Stomach smooth muscle (tissue), 2 donors: ENCODE measurements at regions not wholly inside any gene's neighbourhood (a gene's known extent, or its start where the extent isn't known, plus 50 kb on each side); places are given as distances from the start of the nearest gene placed in this dataset.

Experiments used
- H3K27ac ChIP-seq: one replicate; pipeline ENCODE4 v1.7.0; 2013; ENCODE audit warnings: mild to moderate bottlenecking, low read length, inconsistent platforms
- H3K27me3 ChIP-seq, 2 donors: one replicate each; pipeline ENCODE4 v1.7.0; 2013; ENCODE audit warnings: low read length in 2 of 2; ENCODE audit not compliant: insufficient read depth in 2 of 2, control insufficient read depth in 1 of 2
- H3K36me3 ChIP-seq, 2 donors: one replicate each; pipeline ENCODE4 v1.7.0; 2013; ENCODE audit warnings: low read length in 2 of 2; ENCODE audit not compliant: control insufficient read depth in 2 of 2, insufficient read depth in 2 of 2
- H3K4me1 ChIP-seq: one replicate; pipeline ENCODE4 v1.7.0; 2013; ENCODE audit warnings: low read length; ENCODE audit not compliant: control insufficient read depth, insufficient read depth
- H3K4me3 ChIP-seq, 2 donors: one replicate each; pipeline ENCODE4 v1.7.0; 2013; ENCODE audit warnings: low read length in 2 of 2
- H3K9ac ChIP-seq, 2 donors: one replicate each; pipeline ENCODE4 v1.7.0; 2013; ENCODE audit warnings: low read length in 2 of 2, mild to moderate bottlenecking in 1 of 2
- H3K9me3 ChIP-seq, 2 donors: one replicate each; pipeline ENCODE4 v1.7.0; 2013; ENCODE audit warnings: low read length in 2 of 2; ENCODE audit not compliant: control insufficient read depth in 2 of 2
- donor health status: healthy.
- donor health status: Pancreatic carcinoma.

DNA sequence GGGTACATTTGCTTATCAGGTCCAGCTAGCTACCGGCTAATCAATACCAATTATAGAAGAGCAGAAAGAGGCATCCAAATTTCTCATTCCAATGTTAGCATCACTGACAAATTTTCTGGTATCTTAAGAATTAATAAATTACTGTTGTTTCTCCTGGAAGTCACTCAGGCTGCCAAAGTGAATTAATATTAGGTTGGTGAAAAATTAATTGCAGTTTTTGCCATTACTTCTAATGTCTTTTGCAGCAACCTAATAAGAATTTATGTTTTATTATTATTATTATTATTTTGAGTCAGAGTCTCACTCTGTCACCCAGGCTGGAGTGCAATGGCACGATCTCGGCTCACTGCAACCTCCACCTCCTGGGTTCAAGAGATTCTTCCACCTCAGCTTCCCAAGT, 979.9 kb downstream of the TYW1 start:
- no peak overlapping the region for H3K27ac ChIP-seq
- no peaks in the 10 kb centered on the region for H3K27me3 ChIP-seq
- H3K9me3 ChIP-seq, result peaks cover 3 to 4% of the 10 kb centered on the region in 2 donors
- H3K36me3 ChIP-seq, result no peaks in the 10 kb centered on the region
- H3K9ac ChIP-seq, result no peak overlapping the region
- no peak overlapping the region for H3K4me3 ChIP-seq
- no peaks in the 10 kb centered on the region for H3K4me1 ChIP-seq

DNA sequence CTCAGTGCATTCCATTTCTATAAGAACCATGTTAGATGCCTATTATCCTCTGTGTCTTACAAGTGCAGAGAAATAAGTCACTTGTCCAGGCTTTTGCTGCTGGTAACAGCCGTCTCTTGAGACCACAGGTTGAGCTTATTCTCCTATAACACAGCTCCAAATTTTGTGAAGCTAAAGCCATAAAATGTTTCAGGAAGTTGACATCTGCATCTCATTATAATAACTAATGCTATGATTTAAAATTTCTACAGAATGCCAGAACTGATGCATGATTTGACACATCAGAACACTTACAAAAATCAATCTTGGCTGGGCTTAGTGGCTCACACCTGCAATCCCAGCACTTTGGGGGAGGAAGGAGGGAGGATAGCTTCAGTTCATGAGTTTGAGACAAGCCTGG, 986.9 kb downstream of the TYW1 start:
- H3K27ac ChIP-seq, result no peak overlapping the region
- no peaks in the 10 kb centered on the region for H3K36me3 ChIP-seq
- H3K4me1 ChIP-seq, result no peaks in the 10 kb centered on the region
- H3K9ac ChIP-seq, result no peak overlapping the region
- no peaks in the 10 kb centered on the region for H3K27me3 ChIP-seq
- H3K4me3 ChIP-seq, result no peak overlapping the region
- peaks cover 4 to 8% of the 10 kb centered on the region in 2 donors for H3K9me3 ChIP-seq

DNA sequence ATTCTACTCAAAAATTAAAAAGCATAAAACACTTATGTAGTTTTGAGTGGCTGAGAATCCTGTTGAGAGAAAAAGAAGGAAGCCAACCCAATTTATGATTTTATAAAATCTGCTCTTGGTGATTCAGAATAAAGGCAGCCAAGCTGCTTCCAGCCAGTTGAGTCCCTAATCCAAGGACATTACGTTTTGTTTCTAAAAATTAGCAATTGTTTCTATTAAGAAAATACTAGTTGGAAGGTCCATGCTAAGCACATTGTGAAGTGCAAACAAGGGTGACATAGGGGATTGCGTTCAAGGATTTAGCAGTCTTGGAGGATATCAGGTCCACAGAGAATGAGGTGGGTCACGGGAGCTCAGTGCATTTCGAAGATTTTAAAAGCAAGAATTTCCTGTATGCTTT, 987.7 kb downstream of the TYW1 start:
- Histone ChIP-seq H3K36me3 (no peaks in the 10 kb centered on the region), H3K9me3 (peaks cover 4 to 6% of the 10 kb centered on the region in 2 donors), H3K27ac (no peak overlapping the region), H3K4me3 (no peak overlapping the region), H3K4me1 (no peaks in the 10 kb centered on the region), H3K27me3 (no peaks in the 10 kb centered on the region), H3K9ac (no peak overlapping the region)

DNA sequence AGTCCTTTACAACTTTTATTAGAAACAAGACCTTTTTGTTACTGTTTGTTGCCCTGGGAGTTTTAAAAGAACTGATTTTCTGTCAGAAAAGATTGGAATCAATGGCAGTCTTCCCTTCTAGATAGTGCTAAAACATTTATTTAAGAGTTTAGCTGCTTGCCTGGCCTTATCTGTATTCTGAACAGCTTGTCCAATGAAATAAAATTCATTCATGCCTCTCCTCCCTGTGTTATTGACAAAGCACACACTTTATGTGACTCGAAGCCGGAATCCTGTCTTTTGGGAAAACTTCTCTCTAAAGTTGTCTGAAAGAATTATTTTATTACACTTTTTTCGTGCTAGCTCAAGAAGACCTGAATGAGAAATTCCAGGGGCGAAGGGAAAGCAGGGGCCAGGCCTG, 992.5 kb downstream of the TYW1 start:
- Histone ChIP-seq H3K27me3 (no peaks in the 10 kb centered on the region), H3K27ac (no peak overlapping the region), H3K9me3 (no peaks in the 10 kb centered on the region), H3K4me1 (no peaks in the 10 kb centered on the region), H3K36me3 (no peaks in the 10 kb centered on the region), H3K9ac (no peak overlapping the region), H3K4me3 (no peak overlapping the region)

DNA sequence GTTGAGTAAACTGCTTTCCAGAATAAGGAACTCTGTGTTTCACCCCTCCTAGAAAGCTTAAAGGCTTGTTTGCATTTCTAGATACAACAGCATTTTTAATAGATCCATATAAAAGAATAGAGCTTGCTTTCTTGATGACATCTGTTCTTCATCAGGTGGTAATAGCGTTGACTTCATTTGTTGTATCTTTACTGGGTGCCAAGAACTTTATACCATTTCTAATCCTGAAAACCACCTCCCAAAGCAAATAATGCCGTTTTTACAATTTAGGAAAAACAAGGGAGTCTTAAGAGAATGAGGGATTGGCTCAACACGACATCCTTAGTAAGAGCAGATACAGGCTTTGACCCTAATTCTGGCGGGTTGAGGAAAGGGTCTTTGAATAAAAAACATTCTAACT, 993.4 kb downstream of the TYW1 start:
- H3K27ac ChIP-seq, result no peak overlapping the region
- no peaks in the 10 kb centered on the region for H3K9me3 ChIP-seq
- no peak overlapping the region for H3K9ac ChIP-seq
- H3K27me3 ChIP-seq, result no peaks in the 10 kb centered on the region
- H3K4me1 ChIP-seq, result no peaks in the 10 kb centered on the region
- H3K4me3 ChIP-seq, result no peak overlapping the region
- H3K36me3 ChIP-seq, result no peaks in the 10 kb centered on the region

DNA sequence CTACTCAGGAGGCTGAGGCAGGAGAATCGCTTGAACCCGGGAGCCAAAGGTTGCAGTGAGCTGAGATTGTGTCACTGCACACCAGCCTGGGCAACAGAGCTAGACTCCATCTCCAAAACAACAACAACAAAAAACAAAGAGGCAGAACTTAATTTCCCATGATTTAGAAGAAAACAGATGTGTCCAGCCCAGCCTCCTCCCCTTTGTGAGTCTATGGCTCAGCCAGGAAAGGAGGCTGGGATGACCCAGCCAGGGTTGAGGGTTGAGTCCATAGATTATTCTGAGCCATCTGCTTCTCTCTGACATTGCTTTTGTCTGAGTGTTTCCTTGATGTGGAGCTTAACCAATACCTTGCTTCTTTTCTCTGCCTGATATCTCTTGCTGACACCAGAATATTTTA, 994.1 kb downstream of the TYW1 start:
- H3K9me3 ChIP-seq, result no peaks in the 10 kb centered on the region
- H3K4me3 ChIP-seq, result no peak overlapping the region
- no peak overlapping the region for H3K27ac ChIP-seq
- no peak overlapping the region for H3K9ac ChIP-seq
- H3K4me1 ChIP-seq, result no peaks in the 10 kb centered on the region
- H3K27me3 ChIP-seq, result no peaks in the 10 kb centered on the region
- no peaks in the 10 kb centered on the region for H3K36me3 ChIP-seq

DNA sequence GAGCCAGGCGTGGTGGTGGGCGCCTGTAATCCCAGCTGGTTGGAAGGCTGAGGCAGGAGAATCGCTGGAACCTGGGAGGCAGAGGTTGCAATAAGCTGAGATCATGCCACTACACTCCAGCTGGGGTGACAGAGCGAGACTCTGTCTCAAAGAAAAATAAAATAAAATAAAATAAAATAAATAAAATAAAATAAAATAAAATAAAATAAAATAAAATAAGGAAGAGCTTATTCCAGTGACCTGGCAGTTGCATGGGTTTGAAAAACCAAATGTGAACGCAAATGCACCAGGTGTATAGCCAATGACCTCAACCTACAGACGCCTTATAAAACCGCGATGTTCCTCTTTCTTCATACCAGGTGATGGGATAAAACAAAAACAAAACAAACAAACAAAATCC, 995.7 kb downstream of the TYW1 start:
- H3K36me3 ChIP-seq, result no peaks in the 10 kb centered on the region
- no peaks in the 10 kb centered on the region for H3K9me3 ChIP-seq
- H3K4me3 ChIP-seq, result no peak overlapping the region
- H3K9ac ChIP-seq, result no peak overlapping the region
- no peaks in the 10 kb centered on the region for H3K4me1 ChIP-seq
- H3K27me3 ChIP-seq, result no peaks in the 10 kb centered on the region
- H3K27ac ChIP-seq, result no peak overlapping the region

DNA sequence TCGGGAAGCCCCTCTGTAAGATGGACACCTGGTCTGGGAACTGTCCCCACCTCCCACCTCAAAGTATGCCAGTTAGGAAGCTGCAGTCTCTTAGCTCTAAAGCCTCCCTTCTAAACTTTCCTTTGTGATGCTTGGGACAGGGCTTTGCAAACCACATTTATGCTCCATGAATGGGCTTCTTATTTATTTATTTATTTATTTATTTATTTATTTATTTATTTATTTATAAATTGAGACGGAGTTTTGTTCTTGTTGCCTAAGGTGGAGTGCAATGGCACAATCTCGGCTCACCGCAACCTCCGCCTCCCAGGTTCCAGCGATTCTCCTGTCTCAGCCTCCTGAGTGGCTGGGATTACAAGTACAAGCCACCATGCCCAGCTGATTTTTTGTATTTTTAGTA, 1009.4 kb downstream of the TYW1 start:
- Histone ChIP-seq H3K27me3 (no peaks in the 10 kb centered on the region), H3K4me3 (no peak overlapping the region), H3K4me1 (no peaks in the 10 kb centered on the region), H3K36me3 (no peaks in the 10 kb centered on the region), H3K27ac (no peak overlapping the region), H3K9me3 (peaks cover 0 to 3% of the 10 kb centered on the region in 2 donors), H3K9ac (no peak overlapping the region)

DNA sequence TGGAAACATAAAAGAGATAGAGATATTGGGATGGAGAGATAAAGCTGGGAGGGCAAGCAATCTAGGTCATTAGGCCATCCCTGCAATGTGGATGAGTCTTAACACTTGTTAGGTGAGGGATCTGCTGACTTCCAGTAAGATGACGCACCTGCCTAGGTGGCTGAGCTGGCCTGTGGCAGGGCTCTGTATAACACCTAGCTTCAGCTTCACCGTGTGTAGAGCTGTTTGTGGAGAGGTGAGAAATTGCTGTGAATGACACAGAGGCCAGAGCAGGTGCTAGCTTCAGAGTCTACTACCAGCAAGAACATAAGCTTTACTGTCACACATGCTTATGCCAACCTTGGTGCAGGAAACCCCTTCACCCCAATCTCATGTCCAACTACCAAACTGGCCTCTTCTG, 1010.0 kb downstream of the TYW1 start:
- no peak overlapping the region for H3K9ac ChIP-seq
- no peaks in the 10 kb centered on the region for H3K4me1 ChIP-seq
- H3K36me3 ChIP-seq, result no peaks in the 10 kb centered on the region
- no peak overlapping the region for H3K27ac ChIP-seq
- H3K27me3 ChIP-seq, result no peaks in the 10 kb centered on the region
- H3K4me3 ChIP-seq, result no peak overlapping the region
- peaks cover 0 to 3% of the 10 kb centered on the region in 2 donors for H3K9me3 ChIP-seq

DNA sequence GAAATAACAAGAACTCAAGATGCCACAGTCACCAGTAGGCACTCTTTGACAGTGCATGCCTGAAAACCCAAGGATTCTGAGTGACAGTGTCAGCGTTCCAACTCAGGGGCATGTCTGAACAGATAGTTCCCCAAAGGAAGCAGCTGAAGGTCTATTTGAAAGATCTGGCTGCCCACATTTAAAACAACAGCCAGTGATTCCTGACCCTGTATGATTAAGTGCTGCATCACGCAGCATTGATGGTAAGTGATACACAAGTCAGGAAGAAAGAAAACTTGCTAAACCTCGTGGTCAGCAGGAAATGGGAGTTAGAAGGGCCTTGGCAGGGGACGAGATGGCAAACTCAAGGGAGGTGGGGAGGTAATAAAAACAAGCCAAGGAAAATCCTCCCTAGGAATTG, 1013.1 kb downstream of the TYW1 start:
- H3K27ac ChIP-seq, result no peak overlapping the region
- peaks cover 0 to 2% of the 10 kb centered on the region in 2 donors for H3K27me3 ChIP-seq

DNA sequence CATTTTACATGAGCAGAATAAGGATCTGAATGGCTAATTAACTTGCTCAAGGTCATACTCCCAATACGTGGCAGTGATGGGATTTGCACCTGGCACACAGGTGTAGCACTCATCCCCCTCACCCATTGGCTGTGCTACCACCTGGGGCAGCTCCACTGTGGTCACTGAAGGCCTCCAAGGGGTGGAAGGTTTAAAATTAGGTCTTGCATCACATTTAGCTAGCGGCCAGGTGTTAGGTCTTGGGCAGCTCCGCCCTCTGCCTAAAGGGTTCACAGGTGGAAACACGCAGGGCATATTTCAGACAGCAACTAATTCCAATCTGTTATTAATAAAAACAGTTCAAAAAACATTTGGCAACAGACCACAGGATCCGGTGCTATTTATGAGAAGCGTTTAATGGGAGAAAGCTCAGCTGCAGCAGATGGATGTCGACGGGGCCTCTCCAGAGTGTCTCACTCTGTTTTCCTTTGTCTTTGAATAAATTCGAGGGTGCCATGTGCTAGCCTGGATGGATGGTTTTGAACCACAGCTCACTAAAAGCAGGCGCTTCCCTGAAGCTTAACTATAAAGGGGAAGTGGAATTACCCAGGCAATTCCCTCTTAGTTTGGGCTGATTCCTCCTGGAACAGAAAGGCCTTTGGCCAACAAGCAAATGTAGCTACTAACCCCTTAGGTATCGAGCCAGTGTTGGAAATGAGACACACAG, 1017.6 kb downstream of the TYW1 start:
- H3K4me3 ChIP-seq, result no peak overlapping the region
- no peak overlapping the region for H3K27ac ChIP-seq
- no peaks in the 10 kb centered on the region for H3K4me1 ChIP-seq
- peaks cover 0 to 2% of the 10 kb centered on the region in 2 donors for H3K27me3 ChIP-seq
- H3K9ac ChIP-seq, result no peak overlapping the region
- peaks cover 0 to 3% of the 10 kb centered on the region in 2 donors for H3K9me3 ChIP-seq
- no peaks in the 10 kb centered on the region for H3K36me3 ChIP-seq

More for the DNA sequence above, 1013.1 kb downstream of the TYW1 start:
- H3K4me3 ChIP-seq, result no peak overlapping the region
- H3K9ac ChIP-seq, result no peak overlapping the region
- no peaks in the 10 kb centered on the region for H3K4me1 ChIP-seq
- H3K36me3 ChIP-seq, result no peaks in the 10 kb centered on the region
- H3K9me3 ChIP-seq, result peaks cover 0 to 3% of the 10 kb centered on the region in 2 donors
